NCI-H82 treated with DMSO at 0.1 percent for 48 hours (cell line): ENCODE measurements at regions not wholly inside any gene's neighbourhood (a gene's known extent, or its start where the extent isn't known, plus 50 kb on each side); places are given as distances from the start of the nearest gene placed in this dataset.

Source experiments
- DNase-seq: peaks from one replicate; lab custom pipeline; 2025; ENCODE audit not compliant: unreplicated experiment; lab: John Stamatoyannopoulos, UW

- peak; percentile 75 for DNase-seq
Measured at GRCh38 chr13:39159393-39159792, 121.1 kb downstream of the NHLRC3 start.

- no peak for DNase-seq
Measured at GRCh38 chr13:39159846-39160370, 121.7 kb downstream of the NHLRC3 start.

GRCh38 chr13:39167018-39167417, 128.8 kb downstream of the NHLRC3 start:
- no peak for DNase-seq

- peak; percentile 63 for DNase-seq
Measured at GRCh38 chr13:39170711-39171110, 132.5 kb downstream of the NHLRC3 start.

- DNase-seq, result no peak
Measured at GRCh38 chr13:39185326-39185725, 147.1 kb downstream of the NHLRC3 start.

GRCh38 chr13:39186205-39186875, 148.1 kb downstream of the NHLRC3 start:
- no peak for DNase-seq

GRCh38 chr13:39189778-39190177, 151.5 kb downstream of the NHLRC3 start:
- no peak for DNase-seq

- no peak for DNase-seq
Measured at GRCh38 chr13:39196965-39197646, 158.8 kb downstream of the NHLRC3 start.

GRCh38 chr13:39197647-39198007, 159.4 kb downstream of the NHLRC3 start:
- DNase-seq, result no peak

- DNase-seq, result no peak
Measured at GRCh38 chr13:39200249-39200910, 162.1 kb downstream of the NHLRC3 start.

GRCh38 chr13:39201180-39201579, 162.9 kb downstream of the NHLRC3 start:
- no peak for DNase-seq

- no peak for DNase-seq
Measured at GRCh38 chr13:39202746-39203145, 164.5 kb downstream of the NHLRC3 start.

- no peak for DNase-seq
Measured at GRCh38 chr13:39208636-39209035, 170.4 kb downstream of the NHLRC3 start.

GRCh38 chr13:39209731-39210531, 171.7 kb downstream of the NHLRC3 start:
- DNase-seq, result no peak

GRCh38 chr13:39210961-39211534, 172.8 kb downstream of the NHLRC3 start:
- DNase-seq, result no peak

GRCh38 chr13:39215971-39216370, 177.7 kb downstream of the NHLRC3 start:
- DNase-seq, result no peak

- no peak for DNase-seq
Measured at GRCh38 chr13:39217471-39217870, 179.2 kb downstream of the NHLRC3 start.

GRCh38 chr13:39224671-39225240, 186.5 kb downstream of the NHLRC3 start:
- no peak for DNase-seq

- DNase-seq, result no peak
Measured at GRCh38 chr13:39225860-39226259, 187.6 kb downstream of the NHLRC3 start.

GRCh38 chr13:39226359-39226758, 188.1 kb downstream of the NHLRC3 start:
- no peak for DNase-seq
